Spleen (tissue), 7 donors: ENCODE measurements at regions not wholly inside any gene's neighbourhood (a gene's known extent, or its start where the extent isn't known, plus 50 kb on each side); places are given as distances from the start of the nearest gene placed in this dataset.

Experiments used
- POLR2A ChIP-seq, 3 donors: fragments of 450-650 bp; IDR thresholded peaks; one replicate each; pipeline ENCODE4 v1.5.1; 2017; ENCODE audit warnings: antibody characterized with exemption in 3 of 3, mild to moderate bottlenecking in 1 of 3
- TF ChIP-seq, protein P1 (sequence below), 11 experiments: fragments of 200-600 bp in 7 of 11; fragments of 450-650 bp in 4 of 11; sonication (generic) in 4 of 11; IDR thresholded peaks in 8 of 11; conservative IDR thresholded peaks in 3 of 11; 1 replicate in 7 of 11; 2 replicates in 4 of 11; pipeline versions ENCODE4 v1.4.0 to v1.8.0; 2016 to 2021; ENCODE audit warnings: antibody characterized with exemption in 11 of 11, inconsistent platforms in 4 of 11, mild to moderate bottlenecking in 1 of 11
- donor health status: DM: no; HTN: no; CAD: no; lungs with moderate emphysema.
- donor health status: DM: no; HTN: no; CAD: no.
- donor health status: DM: no; HTN: no; CAD: no.

DNA sequence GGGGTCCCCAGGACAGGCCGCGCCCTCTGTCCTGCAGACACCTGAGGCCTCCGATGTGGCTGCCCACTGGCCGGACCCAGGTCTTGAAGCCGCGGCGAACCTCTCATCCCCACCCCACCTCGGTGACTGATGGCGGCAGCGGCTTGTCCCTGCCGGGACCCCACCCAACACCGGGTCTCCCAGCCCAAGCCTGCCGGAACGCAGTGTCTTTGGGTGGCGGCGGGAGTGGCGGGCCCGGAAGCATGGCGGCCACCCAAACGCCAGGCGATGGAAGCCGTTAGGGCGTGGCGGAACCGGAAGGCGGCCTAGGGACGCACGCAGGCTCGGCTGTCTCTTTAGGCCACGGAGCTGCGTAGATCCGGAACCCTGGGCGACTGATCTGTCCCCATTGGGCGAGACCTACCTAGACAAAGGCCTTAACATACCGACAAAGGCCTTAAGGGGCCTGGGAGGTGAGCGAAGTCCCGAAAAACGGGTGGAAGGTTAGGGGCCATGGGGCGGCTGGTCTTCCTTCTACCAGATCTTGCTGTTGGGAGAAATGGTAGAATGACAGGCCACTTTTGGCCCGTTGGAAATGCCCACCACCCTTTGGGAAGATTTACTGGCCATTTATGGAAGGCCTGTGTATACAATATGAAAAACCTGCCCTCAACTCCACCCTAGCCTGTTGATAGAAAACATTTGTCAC lies 94.6 kb upstream of the SMC2 start:
- TF ChIP-seq, protein P1, sequence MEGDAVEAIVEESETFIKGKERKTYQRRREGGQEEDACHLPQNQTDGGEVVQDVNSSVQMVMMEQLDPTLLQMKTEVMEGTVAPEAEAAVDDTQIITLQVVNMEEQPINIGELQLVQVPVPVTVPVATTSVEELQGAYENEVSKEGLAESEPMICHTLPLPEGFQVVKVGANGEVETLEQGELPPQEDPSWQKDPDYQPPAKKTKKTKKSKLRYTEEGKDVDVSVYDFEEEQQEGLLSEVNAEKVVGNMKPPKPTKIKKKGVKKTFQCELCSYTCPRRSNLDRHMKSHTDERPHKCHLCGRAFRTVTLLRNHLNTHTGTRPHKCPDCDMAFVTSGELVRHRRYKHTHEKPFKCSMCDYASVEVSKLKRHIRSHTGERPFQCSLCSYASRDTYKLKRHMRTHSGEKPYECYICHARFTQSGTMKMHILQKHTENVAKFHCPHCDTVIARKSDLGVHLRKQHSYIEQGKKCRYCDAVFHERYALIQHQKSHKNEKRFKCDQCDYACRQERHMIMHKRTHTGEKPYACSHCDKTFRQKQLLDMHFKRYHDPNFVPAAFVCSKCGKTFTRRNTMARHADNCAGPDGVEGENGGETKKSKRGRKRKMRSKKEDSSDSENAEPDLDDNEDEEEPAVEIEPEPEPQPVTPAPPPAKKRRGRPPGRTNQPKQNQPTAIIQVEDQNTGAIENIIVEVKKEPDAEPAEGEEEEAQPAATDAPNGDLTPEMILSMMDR (IDR thresholded peaks at IDR 0.05 in 8 of 11, conservative IDR thresholded peaks at IDR 0.05 in 3 of 11): no peak
- no peak for TF ChIP-seq POLR2A (IDR thresholded peaks at IDR 0.05)
